Trophoblast cell (in vitro differentiated cells and primary cell): ENCODE measurements at regions not wholly inside any gene's neighbourhood (a gene's known extent, or its start where the extent isn't known, plus 50 kb on each side); places are given as distances from the start of the nearest gene placed in this dataset.
A peak's percentile ranks its signal among the peaks of the same experiment; 100 is the strongest.

ENCODE experiments used
- DNase-seq, 2 donors: peaks; one replicate each; pipeline ENCODE4 v3.0.0-alpha.2; 2016
- H2AFZ ChIP-seq: 2 replicates; pipeline ENCODE4 v1.6.1; 2013; ENCODE audit warnings: low read length, moderate library complexity, mild to moderate bottlenecking; ENCODE audit not compliant: insufficient read depth, poor library complexity
- H2AK5ac ChIP-seq: 2 replicates; pipeline ENCODE4 v1.6.1; 2013; ENCODE audit warnings: mild to moderate bottlenecking, low read length
- H2BK120ac ChIP-seq: 2 replicates; pipeline ENCODE4 v1.6.1; 2013; ENCODE audit warnings: low read length, mild to moderate bottlenecking, moderate library complexity; ENCODE audit not compliant: insufficient read depth, poor library complexity
- H2BK12ac ChIP-seq: 2 replicates; pipeline ENCODE4 v1.6.1; 2013; ENCODE audit warnings: mild to moderate bottlenecking, low read length, moderate library complexity
- H2BK5ac ChIP-seq: 2 replicates; pipeline ENCODE4 v1.6.1; 2013; ENCODE audit warnings: low read length, low read depth, moderate library complexity, mild to moderate bottlenecking; ENCODE audit not compliant: poor library complexity
- H3K14ac ChIP-seq: 2 replicates; pipeline ENCODE4 v1.6.1; 2013; ENCODE audit warnings: mild to moderate bottlenecking, low read length
- H3K18ac ChIP-seq: 2 replicates; pipeline ENCODE4 v1.6.1; 2013; ENCODE audit warnings: mild to moderate bottlenecking, low read length
- H3K23ac ChIP-seq: 2 replicates; pipeline ENCODE4 v1.6.1; 2013; ENCODE audit warnings: low read length
- H3K27ac ChIP-seq: 2 replicates; pipeline ENCODE4 v1.5.1; 2013; ENCODE audit warnings: low read depth, mild to moderate bottlenecking, inconsistent platforms, low read length, moderate library complexity
- H3K27me3 ChIP-seq: 2 replicates; pipeline ENCODE4 v1.6.1; 2013; ENCODE audit warnings: inconsistent platforms, mild to moderate bottlenecking, low read length, moderate library complexity; ENCODE audit not compliant: insufficient read depth
- H3K36me3 ChIP-seq, 2 experiments: 1 replicate in 1 of 2; 2 replicates in 1 of 2; pipeline ENCODE4 v1.6.1; 2013; ENCODE audit warnings: low read length in 2 of 2, mild to moderate bottlenecking in 2 of 2, moderate library complexity in 1 of 2; ENCODE audit not compliant: insufficient read depth in 2 of 2, control insufficient read depth in 1 of 2
- H3K4ac ChIP-seq: 2 replicates; pipeline ENCODE4 v1.6.1; 2013; ENCODE audit warnings: low read depth, mild to moderate bottlenecking, low read length, moderate library complexity
- H3K4me1 ChIP-seq, 2 experiments: 1 replicate in 1 of 2; 2 replicates in 1 of 2; pipeline ENCODE4 v1.6.1; 2013; ENCODE audit warnings: low read length in 2 of 2, mild to moderate bottlenecking in 2 of 2, moderate library complexity in 1 of 2; ENCODE audit not compliant: insufficient read depth in 2 of 2, control insufficient read depth in 1 of 2
- H3K4me2 ChIP-seq: 2 replicates; pipeline ENCODE4 v1.6.1; 2013; ENCODE audit warnings: inconsistent platforms, mild to moderate bottlenecking, low read length, moderate library complexity
- H3K4me3 ChIP-seq: 2 replicates; pipeline ENCODE4 v1.5.1; 2013; ENCODE audit warnings: mild to moderate bottlenecking, low read depth, low read length, inconsistent platforms
- H3K79me1 ChIP-seq: one replicate; pipeline ENCODE4 v1.6.1; 2013; ENCODE audit warnings: low read length
- H3K79me2 ChIP-seq: 2 replicates; pipeline ENCODE4 v1.6.1; 2013; ENCODE audit warnings: low read length, mild to moderate bottlenecking; ENCODE audit not compliant: control insufficient read depth, insufficient read depth, poor library complexity
- H3K9ac ChIP-seq: 2 replicates; pipeline ENCODE4 v1.6.1; 2013; ENCODE audit warnings: mild to moderate bottlenecking, low read length
- H3K9me3 ChIP-seq: 2 replicates; pipeline ENCODE4 v1.6.1; 2013; ENCODE audit warnings: low read depth, mild to moderate bottlenecking, control low read depth, inconsistent platforms, low read length; ENCODE audit not compliant: insufficient read depth
- H4K12ac ChIP-seq: 2 replicates; pipeline ENCODE4 v1.6.1; 2013; ENCODE audit warnings: low read depth, mild to moderate bottlenecking, low read length, moderate library complexity
- H4K8ac ChIP-seq: 2 replicates; pipeline ENCODE4 v1.6.1; 2013; ENCODE audit warnings: low read depth, mild to moderate bottlenecking, low read length, moderate library complexity
- H4K91ac ChIP-seq: one replicate; pipeline ENCODE4 v1.6.1; 2013; ENCODE audit warnings: low read depth, mild to moderate bottlenecking, low read length, moderate library complexity
- WGBS: extraction: QIAGEN DNeasy Blood & Tissue Kit; methylation state at CpG from one replicate; pipeline ENCODE4 v1.1.7; 2013; ENCODE audit warnings: missing lambda C conversion rate; ENCODE audit not compliant: insufficient read length, insufficient coverage; ENCODE audit errors: extremely low coverage; 5-methylcytosine and 5-hydroxymethylcytosine counted together

GRCh38 chr9:117564839-117565238 is 139.4 kb upstream of the TLR4 start:
- H3K4me3 ChIP-seq, result no peak overlapping the region
- H3K9me3 ChIP-seq, result no peaks in the 10 kb centered on the region
- no peak overlapping the region for H3K18ac ChIP-seq
- no peak overlapping the region for H4K12ac ChIP-seq
- no peak overlapping the region for H2BK120ac ChIP-seq
- no peak overlapping the region for H3K27ac ChIP-seq
- no peak overlapping the region for H3K23ac ChIP-seq
- no CpG with 5 or more reads among the region's 1 CpG for WGBS
- H3K14ac ChIP-seq, result no peak overlapping the region
- no peak for DNase-seq
- H2BK12ac ChIP-seq, result no peak overlapping the region
- no peak overlapping the region for H2AFZ ChIP-seq
- no peak overlapping the region for H3K4ac ChIP-seq
- H3K4me2 ChIP-seq, result no peak overlapping the region
- H3K9ac ChIP-seq, result no peak overlapping the region
- no peak overlapping the region for H4K91ac ChIP-seq
- H3K36me3 ChIP-seq, result no peaks in the 10 kb centered on the region
- no peaks in the 10 kb centered on the region for H3K4me1 ChIP-seq
- no peaks in the 10 kb centered on the region for H3K27me3 ChIP-seq
- H3K79me2 ChIP-seq, result no peaks in the 10 kb centered on the region
- H4K8ac ChIP-seq, result no peak overlapping the region
- H2BK5ac ChIP-seq, result no peak overlapping the region
- H3K79me1 ChIP-seq, result no peaks in the 10 kb centered on the region
- no peak overlapping the region for H2AK5ac ChIP-seq

DNA sequence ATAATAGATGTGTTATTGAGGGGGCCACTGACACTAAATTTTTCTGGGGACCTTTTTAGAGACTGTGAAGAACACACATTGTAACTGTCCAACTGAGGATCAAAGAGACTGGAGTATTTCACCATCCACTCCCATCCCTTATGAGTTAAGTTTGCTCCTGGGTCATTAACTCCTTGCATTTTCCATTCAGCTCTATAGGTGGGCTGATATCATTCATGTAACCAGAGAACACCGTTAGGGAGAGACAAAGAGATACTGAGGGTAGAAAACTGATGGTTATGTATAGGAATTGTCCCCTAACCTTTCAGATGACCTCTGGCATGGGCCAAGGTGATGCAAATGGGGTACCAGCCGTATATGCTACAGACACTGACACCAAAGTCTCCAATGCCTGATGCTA is 142.4 kb upstream of the TLR4 start:
- H3K4ac ChIP-seq, result no peak overlapping the region
- no peak overlapping the region for H4K8ac ChIP-seq
- H4K12ac ChIP-seq, result no peak overlapping the region
- no peaks in the 10 kb centered on the region for H3K4me1 ChIP-seq
- no peak overlapping the region for H2AK5ac ChIP-seq
- H3K79me2 ChIP-seq, result no peaks in the 10 kb centered on the region
- no peaks in the 10 kb centered on the region for H3K9me3 ChIP-seq
- no peak overlapping the region for H2BK5ac ChIP-seq
- no peak overlapping the region for H2BK120ac ChIP-seq
- no CpG with 5 or more reads among the region's 2 CpGs for WGBS
- H2AFZ ChIP-seq, result no peak overlapping the region
- no peaks in the 10 kb centered on the region for H3K36me3 ChIP-seq
- no peak overlapping the region for H3K4me2 ChIP-seq
- no peaks in the 10 kb centered on the region for H3K79me1 ChIP-seq
- H3K18ac ChIP-seq, result no peak overlapping the region
- H3K4me3 ChIP-seq, result no peak overlapping the region
- H3K27ac ChIP-seq, result no peak overlapping the region
- no peak overlapping the region for H3K14ac ChIP-seq
- DNase-seq, result no peak
- no peak overlapping the region for H3K23ac ChIP-seq
- no peak overlapping the region for H2BK12ac ChIP-seq
- no peaks in the 10 kb centered on the region for H3K27me3 ChIP-seq
- H3K9ac ChIP-seq, result no peak overlapping the region
- H4K91ac ChIP-seq, result no peak overlapping the region

DNA sequence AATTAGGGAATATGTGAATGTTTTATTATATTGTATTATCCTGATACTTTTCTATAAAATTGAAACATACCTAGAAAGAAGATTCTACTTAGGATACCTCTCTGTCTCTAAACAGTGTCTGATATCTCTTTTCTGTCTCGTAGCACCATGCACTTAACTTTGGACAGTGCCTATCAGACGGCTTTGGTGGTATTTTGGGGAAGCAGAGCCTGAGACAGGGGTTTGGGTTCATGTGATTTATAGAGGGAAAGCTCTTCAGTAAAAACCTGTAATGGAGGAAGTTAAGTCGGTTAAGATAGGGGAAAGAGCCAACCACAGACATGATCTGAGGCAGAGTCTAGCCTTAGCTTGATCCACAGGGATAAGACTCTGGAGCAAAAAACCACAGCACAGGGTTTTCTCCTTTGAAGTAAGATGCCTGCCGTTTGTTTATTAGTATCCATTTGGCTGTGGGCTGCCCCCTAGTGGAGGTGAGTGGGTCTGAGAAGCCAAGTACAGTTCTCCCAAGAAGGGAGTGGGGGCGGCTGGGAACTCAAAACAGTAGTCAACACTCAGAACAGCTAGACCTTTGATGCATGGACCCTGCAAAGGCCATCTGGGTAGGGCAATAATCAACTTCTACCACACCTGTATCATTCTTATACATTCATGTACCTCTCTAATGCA is 141.2 kb upstream of the ASTN2 start:
- no peaks in the 10 kb centered on the region for H3K79me2 ChIP-seq
- H3K9me3 ChIP-seq, result no peaks in the 10 kb centered on the region
- H3K79me1 ChIP-seq, result no peaks in the 10 kb centered on the region
- H2BK120ac ChIP-seq, result no peak overlapping the region
- H2BK5ac ChIP-seq, result no peak overlapping the region
- no peak overlapping the region for H3K9ac ChIP-seq
- no peak overlapping the region for H4K12ac ChIP-seq
- no peak overlapping the region for H3K23ac ChIP-seq
- H3K4me3 ChIP-seq, result no peak overlapping the region
- H3K14ac ChIP-seq, result no peak overlapping the region
- no peak overlapping the region for H2AFZ ChIP-seq
- no peak overlapping the region for H2BK12ac ChIP-seq
- H4K91ac ChIP-seq, result no peak overlapping the region
- no peak overlapping the region for H3K27ac ChIP-seq
- H3K4ac ChIP-seq, result no peak overlapping the region
- no CpG with 5 or more reads among the region's 5 CpGs for WGBS
- no peak overlapping the region for H3K4me2 ChIP-seq
- no peaks in the 10 kb centered on the region for H3K4me1 ChIP-seq
- H2AK5ac ChIP-seq, result no peak overlapping the region
- no peak overlapping the region for H4K8ac ChIP-seq
- H3K36me3 ChIP-seq, result no peaks in the 10 kb centered on the region
- peak; percentile 50 to 73 for DNase-seq
- H3K18ac ChIP-seq, result no peak overlapping the region
- H3K27me3 ChIP-seq, result no peaks in the 10 kb centered on the region

- no peaks in the 10 kb centered on the region for H3K4me1 ChIP-seq
- H4K8ac ChIP-seq, result no peak overlapping the region
- no peaks in the 10 kb centered on the region for H3K9me3 ChIP-seq
- H3K27me3 ChIP-seq, result no peaks in the 10 kb centered on the region
- H3K4me2 ChIP-seq, result no peak overlapping the region
- H2BK5ac ChIP-seq, result no peak overlapping the region
- DNase-seq, result peak; percentile 65 to 73
- no peak overlapping the region for H2BK12ac ChIP-seq
- no peak overlapping the region for H3K4me3 ChIP-seq
- H3K79me2 ChIP-seq, result no peaks in the 10 kb centered on the region
- no peak overlapping the region for H3K23ac ChIP-seq
- no peak overlapping the region for H2AFZ ChIP-seq
- no peak overlapping the region for H3K14ac ChIP-seq
- no peak overlapping the region for H4K12ac ChIP-seq
- no peak overlapping the region for H2BK120ac ChIP-seq
- no peak overlapping the region for H2AK5ac ChIP-seq
- H3K36me3 ChIP-seq, result no peaks in the 10 kb centered on the region
- H3K9ac ChIP-seq, result no peak overlapping the region
- WGBS, result no CpG with 5 or more reads among the region's 2 CpGs
- H3K18ac ChIP-seq, result no peak overlapping the region
- no peaks in the 10 kb centered on the region for H3K79me1 ChIP-seq
- no peak overlapping the region for H3K4ac ChIP-seq
- H3K27ac ChIP-seq, result no peak overlapping the region
- H4K91ac ChIP-seq, result no peak overlapping the region
Measured at GRCh38 chr9:117552811-117553210, 138.0 kb upstream of the ASTN2 start.
